ENCODE measurements at regions not wholly inside any gene's neighbourhood (a gene's known extent, or its start where the extent isn't known, plus 50 kb on each side); places are given as distances from the start of the nearest gene placed in this dataset.

- no peaks in the 10 kb centered on the region for H3K79me2 ChIP-seq (ENCODE audit: low read depth)
- no peak overlapping the region for H3K27ac Mint-ChIP-seq
- TF ChIP-seq EZH2phosphoT487 (IDR thresholded peaks at IDR 0.05) (no peak), EZH2 (IDR thresholded peaks at IDR 0.05) (no peak), CTCF (IDR thresholded peaks at IDR 0.05) (no peak)
- no peak overlapping the region for H3K4me3 Mint-ChIP-seq
- no peaks in the 10 kb centered on the region for H3K36me3 ChIP-seq
- H3K9me3 Mint-ChIP-seq: peaks cover 2% of the 10 kb centered on the region
- H3K9ac ChIP-seq: no peak overlapping the region
- H3K4me3 ChIP-seq: no peak overlapping the region
- no peak overlapping the region for H2AFZ ChIP-seq (replicated peaks)
- no peaks in the 10 kb centered on the region for H3K27me3 ChIP-seq
- H3K4me2 ChIP-seq: no peak overlapping the region
- H3K36me3 Mint-ChIP-seq: no peaks in the 10 kb centered on the region
- DNase-seq (ENCODE audit: low spot score): no peak
- no peak overlapping the region for H3K27ac ChIP-seq
- no peaks in the 10 kb centered on the region for H3K4me1 Mint-ChIP-seq
- H4K20me1 ChIP-seq (ENCODE audit: low read depth): no peaks in the 10 kb centered on the region
- H3F3A ChIP-seq (ENCODE audit: low read depth): no peaks in the 10 kb centered on the region
- H3K4me1 ChIP-seq: no peaks in the 10 kb centered on the region
- no peaks in the 10 kb centered on the region for H3K9me3 ChIP-seq (ENCODE audit: low read depth)
- peaks cover 3% of the 10 kb centered on the region for H3K27me3 Mint-ChIP-seq (ENCODE audit: insufficient read depth, low read depth)
Observed at GRCh38 chr3:53401154-53401553, 53.8 kb upstream of the DCP1A start.

- no peak overlapping the region for H3K27ac Mint-ChIP-seq
Observed at GRCh38 chr3:53402326-53402725, 55.0 kb upstream of the DCP1A start.

GRCh38 chr3:53411371-53411770, 64.0 kb upstream of the DCP1A start:
- H3K27me3 Mint-ChIP-seq (ENCODE audit: insufficient read depth, low read depth): no peaks in the 10 kb centered on the region
- Histone ChIP-seq H3K27ac (no peak overlapping the region), H3K9ac (no peak overlapping the region), H3K79me2 (ENCODE audit: low read depth) (no peaks in the 10 kb centered on the region), H3K36me3 (no peaks in the 10 kb centered on the region), H3K4me2 (no peak overlapping the region), H3K9me3 (ENCODE audit: low read depth) (no peaks in the 10 kb centered on the region), H3K4me3 (no peak overlapping the region), H2AFZ (replicated peaks) (no peak overlapping the region), H4K20me1 (ENCODE audit: low read depth) (no peaks in the 10 kb centered on the region), H3K4me1 (no peaks in the 10 kb centered on the region), H3K27me3 (no peaks in the 10 kb centered on the region), H3F3A (ENCODE audit: low read depth) (no peaks in the 10 kb centered on the region)
- peaks cover 22% of the 10 kb centered on the region for H3K9me3 Mint-ChIP-seq
- DNase-seq (ENCODE audit: low spot score): no peak
- no peaks in the 10 kb centered on the region for H3K36me3 Mint-ChIP-seq
- no peak overlapping the region for H3K27ac Mint-ChIP-seq
- no peak overlapping the region for H3K4me3 Mint-ChIP-seq
- TF ChIP-seq EZH2phosphoT487 (IDR thresholded peaks at IDR 0.05) (no peak), EZH2 (IDR thresholded peaks at IDR 0.05) (no peak), CTCF (IDR thresholded peaks at IDR 0.05) (no peak)
- no peaks in the 10 kb centered on the region for H3K4me1 Mint-ChIP-seq

More at GRCh38 chr3:53402326-53402725, 55.0 kb upstream of the DCP1A start:
- Mint-ChIP-seq H3K9me3 (peaks cover 2% of the 10 kb centered on the region), H3K4me3 (no peak overlapping the region), H3K36me3 (no peaks in the 10 kb centered on the region), H3K27me3 (ENCODE audit: insufficient read depth, low read depth) (no peaks in the 10 kb centered on the region), H3K4me1 (no peaks in the 10 kb centered on the region)
- DNase-seq (ENCODE audit: low spot score): no peak
- Histone ChIP-seq H3K9me3 (ENCODE audit: low read depth) (no peaks in the 10 kb centered on the region), H3K36me3 (no peaks in the 10 kb centered on the region), H3K79me2 (ENCODE audit: low read depth) (no peaks in the 10 kb centered on the region), H3K4me1 (no peaks in the 10 kb centered on the region), H3K27ac (no peak overlapping the region), H3F3A (ENCODE audit: low read depth) (no peaks in the 10 kb centered on the region), H3K27me3 (no peaks in the 10 kb centered on the region), H3K4me2 (no peak overlapping the region), H4K20me1 (ENCODE audit: low read depth) (no peaks in the 10 kb centered on the region), H3K9ac (no peak overlapping the region), H3K4me3 (no peak overlapping the region), H2AFZ (replicated peaks) (no peak overlapping the region)
- TF ChIP-seq EZH2 (IDR thresholded peaks at IDR 0.05): no peak

- H3K4me3 ChIP-seq: no peak overlapping the region
- no peak for DNase-seq (ENCODE audit: low spot score)
- no peaks in the 10 kb centered on the region for H3K27me3 ChIP-seq
- no peaks in the 10 kb centered on the region for H3K36me3 ChIP-seq
- Mint-ChIP-seq H3K4me3 (no peak overlapping the region), H3K27me3 (ENCODE audit: insufficient read depth, low read depth) (no peaks in the 10 kb centered on the region), H3K9me3 (peaks cover 25% of the 10 kb centered on the region), H3K36me3 (no peaks in the 10 kb centered on the region), H3K4me1 (no peaks in the 10 kb centered on the region), H3K27ac (no peak overlapping the region)
- H3K9ac ChIP-seq: no peak overlapping the region
- no peak overlapping the region for H3K4me2 ChIP-seq
- H3K4me1 ChIP-seq: no peaks in the 10 kb centered on the region
- no peaks in the 10 kb centered on the region for H4K20me1 ChIP-seq (ENCODE audit: low read depth)
- TF ChIP-seq EZH2phosphoT487 (IDR thresholded peaks at IDR 0.05) (no peak), CTCF (IDR thresholded peaks at IDR 0.05) (no peak), EZH2 (IDR thresholded peaks at IDR 0.05) (no peak)
- H2AFZ ChIP-seq (replicated peaks): no peak overlapping the region
- H3K9me3 ChIP-seq (ENCODE audit: low read depth): no peaks in the 10 kb centered on the region
- H3F3A ChIP-seq (ENCODE audit: low read depth): no peaks in the 10 kb centered on the region
- no peaks in the 10 kb centered on the region for H3K79me2 ChIP-seq (ENCODE audit: low read depth)
- H3K27ac ChIP-seq: no peak overlapping the region
Observed at GRCh38 chr3:53412953-53413352, 65.6 kb upstream of the DCP1A start.

Data from neural progenitor cell (in vitro differentiated cells).